OCI-LY7 (cell line): ENCODE measurements at regions not wholly inside any gene's neighbourhood (a gene's known extent, or its start where the extent isn't known, plus 50 kb on each side); places are given as distances from the start of the nearest gene placed in this dataset.

Experiments used
- BruUV-seq: library from RNA; stranded (reverse); fragments of 400-500 nt; replicated peaks from 2 replicates; lab custom pipeline; 2021; lab: Mats Ljungman, UMichigan
- CTCF ChIA-PET: fragments of 300-600 bp; sonication (Branson Sonifier 250); formaldehyde crosslinking; loops from one replicate; lab custom pipeline; 2022; ENCODE audit warnings: antibody characterized with exemption; ENCODE audit not compliant: unreplicated experiment; lab: Charles Lee
- POLR2A ChIA-PET: fragments of 300-600 bp; sonication (Branson Sonifier 250); formaldehyde crosslinking; loops from one replicate; lab custom pipeline; 2022; ENCODE audit warnings: antibody characterized with exemption; lab: Charles Lee
- DNase-seq: peaks from one replicate; pipeline ENCODE4 v3.0.0-alpha.2; 2015; ENCODE audit warnings: low spot score
- H2AFZ ChIP-seq: fragments of 200-600 bp; sonication (generic), shearing (Covaris generic); 2 replicates; pipeline ENCODE4 v1.6.1; 2014; ENCODE audit warnings: mild to moderate bottlenecking, antibody characterized with exemption, low read length, moderate library complexity
- H3K27ac ChIP-seq: fragments of 200-600 bp; sonication (generic); 2 replicates; pipeline ENCODE4 v1.5.1; 2014; ENCODE audit warnings: mixed run types, low read depth, mild to moderate bottlenecking, moderate library complexity, low read length, inconsistent platforms; ENCODE audit not compliant: poor library complexity, severe bottlenecking
- H3K36me3 ChIP-seq: fragments of 200-600 bp; sonication (generic); 2 replicates; pipeline ENCODE4 v1.6.1; 2014; ENCODE audit warnings: mild to moderate bottlenecking, antibody characterized with exemption, low read length, moderate library complexity, mixed read lengths; ENCODE audit not compliant: insufficient read depth
- H3K4me1 ChIP-seq: fragments of 200-600 bp; sonication (generic); 2 replicates; pipeline ENCODE4 v1.5.1; 2014; ENCODE audit warnings: mild to moderate bottlenecking, low read length; ENCODE audit not compliant: insufficient read depth, poor library complexity, severe bottlenecking
- H3K4me2 ChIP-seq: fragments of 200-600 bp; sonication (generic); 2 replicates; pipeline ENCODE4 v1.6.1; 2014; ENCODE audit warnings: mild to moderate bottlenecking, low read length
- H3K4me3 ChIP-seq: fragments of 200-600 bp; sonication (generic); 2 replicates; pipeline ENCODE4 v1.5.1; 2014; ENCODE audit warnings: mild to moderate bottlenecking, low read depth, low read length; ENCODE audit not compliant: poor library complexity, severe bottlenecking
- H3K79me2 ChIP-seq: fragments of 200-600 bp; sonication (generic); 2 replicates; pipeline ENCODE4 v1.6.1; 2016; ENCODE audit warnings: low read depth, mild to moderate bottlenecking, low read length, moderate library complexity, mixed read lengths; ENCODE audit not compliant: insufficient read depth
- H3K9me2 ChIP-seq: fragments of 200-600 bp; sonication (generic); 2 replicates; pipeline ENCODE4 v1.6.1; 2016; ENCODE audit warnings: mild to moderate bottlenecking, low read length, mixed read lengths; ENCODE audit not compliant: insufficient read depth
- H3K9me3 ChIP-seq: fragments of 200-600 bp; sonication (generic); 2 replicates; pipeline ENCODE4 v1.6.1; 2014; ENCODE audit warnings: mild to moderate bottlenecking, mixed run types, low read length, mixed read lengths
- H4K20me1 ChIP-seq: fragments of 200-600 bp; sonication (generic); 2 replicates; pipeline ENCODE4 v1.6.1; 2014; ENCODE audit warnings: mild to moderate bottlenecking, antibody characterized with exemption, low read length, moderate library complexity, mixed read lengths; ENCODE audit not compliant: insufficient read depth
- EZH2phosphoT487 ChIP-seq: fragments of 200-600 bp; sonication (generic); IDR thresholded peaks from 2 replicates; pipeline ENCODE4 v1.6.1; 2018; ENCODE audit warnings: low read depth, borderline replicate concordance, mild to moderate bottlenecking, mixed run types, antibody characterized with exemption, low read length, moderate library complexity, mixed read lengths
- intact Hi-C: fragments of 100-400 bp; cut with micrococcal nuclease; formaldehyde crosslinking; loops from one replicate; pipeline ENCODE4 v1.10.0; 2022; ENCODE audit not compliant: unreplicated experiment
- TF ChIP-seq, protein P1 (sequence below): fragments of 200-600 bp; sonication (generic); conservative IDR thresholded peaks from 2 replicates; pipeline ENCODE4 v1.5.1; 2014; ENCODE audit warnings: mild to moderate bottlenecking, antibody characterized with exemption, low read length, moderate library complexity, mixed read lengths

DNA sequence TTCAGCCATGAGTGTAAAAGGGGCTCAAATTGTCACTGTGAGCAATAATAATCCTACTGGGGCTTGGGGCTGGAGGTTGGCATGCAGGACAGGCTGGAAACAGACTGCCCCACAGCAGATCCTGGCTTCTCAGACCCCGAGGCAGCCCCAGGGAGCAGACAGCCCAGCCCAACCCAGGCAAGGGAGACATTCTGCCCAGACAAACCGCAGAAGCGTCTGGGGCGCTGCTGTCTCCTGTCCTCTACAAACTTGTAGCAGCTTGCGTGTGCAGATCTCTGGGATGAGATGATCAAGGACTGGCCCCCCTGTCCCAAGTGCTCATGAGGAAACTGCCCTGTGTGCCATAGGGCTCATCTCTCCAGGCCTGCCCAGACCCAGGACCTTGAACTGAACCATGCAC is 84.6 kb downstream of the MAFB start:
- intact Hi-C loops: no loop called here
- TF ChIP-seq, protein P1, sequence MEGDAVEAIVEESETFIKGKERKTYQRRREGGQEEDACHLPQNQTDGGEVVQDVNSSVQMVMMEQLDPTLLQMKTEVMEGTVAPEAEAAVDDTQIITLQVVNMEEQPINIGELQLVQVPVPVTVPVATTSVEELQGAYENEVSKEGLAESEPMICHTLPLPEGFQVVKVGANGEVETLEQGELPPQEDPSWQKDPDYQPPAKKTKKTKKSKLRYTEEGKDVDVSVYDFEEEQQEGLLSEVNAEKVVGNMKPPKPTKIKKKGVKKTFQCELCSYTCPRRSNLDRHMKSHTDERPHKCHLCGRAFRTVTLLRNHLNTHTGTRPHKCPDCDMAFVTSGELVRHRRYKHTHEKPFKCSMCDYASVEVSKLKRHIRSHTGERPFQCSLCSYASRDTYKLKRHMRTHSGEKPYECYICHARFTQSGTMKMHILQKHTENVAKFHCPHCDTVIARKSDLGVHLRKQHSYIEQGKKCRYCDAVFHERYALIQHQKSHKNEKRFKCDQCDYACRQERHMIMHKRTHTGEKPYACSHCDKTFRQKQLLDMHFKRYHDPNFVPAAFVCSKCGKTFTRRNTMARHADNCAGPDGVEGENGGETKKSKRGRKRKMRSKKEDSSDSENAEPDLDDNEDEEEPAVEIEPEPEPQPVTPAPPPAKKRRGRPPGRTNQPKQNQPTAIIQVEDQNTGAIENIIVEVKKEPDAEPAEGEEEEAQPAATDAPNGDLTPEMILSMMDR: no peak
- TF ChIP-seq EZH2phosphoT487: no peak
- POLR2A ChIA-PET: no interaction called here
- Histone ChIP-seq H3K4me2 (no peak overlapping the region), H3K36me3 (no peaks in the 10 kb centered on the region), H3K9me3 (no peaks in the 10 kb centered on the region), H3K27ac (no peak overlapping the region), H4K20me1 (no peaks in the 10 kb centered on the region), H3K79me2 (no peaks in the 10 kb centered on the region), H3K4me3 (no peak overlapping the region), H3K9me2 (no peaks in the 10 kb centered on the region), H3K4me1 (no peaks in the 10 kb centered on the region), H2AFZ (no peak overlapping the region)
- BruUV-seq: no TSS peak
- CTCF ChIA-PET: no interaction called here
- DNase-seq: no peak

- Histone ChIP-seq H3K36me3 (no peaks in the 10 kb centered on the region), H2AFZ (no peak overlapping the region), H3K27ac (no peak overlapping the region), H3K9me2 (no peaks in the 10 kb centered on the region), H3K4me2 (no peak overlapping the region), H3K4me3 (no peak overlapping the region), H3K4me1 (no peaks in the 10 kb centered on the region), H3K79me2 (no peaks in the 10 kb centered on the region), H3K9me3 (0 out of 2 replicates have a peak, but pooled peaks cover 4% of the 10 kb centered on the region), H4K20me1 (no peaks in the 10 kb centered on the region)
- no peak for TF ChIP-seq EZH2phosphoT487
- TF ChIP-seq, protein P1: no peak
- no TSS peak for BruUV-seq
- intact Hi-C loops: no loop called here
- ChIA-PET CTCF (no interaction called here), POLR2A (no interaction called here)
- DNase-seq: no peak
Measured at GRCh38 chr20:40603057-40603651, 85.9 kb downstream of the MAFB start.

DNA sequence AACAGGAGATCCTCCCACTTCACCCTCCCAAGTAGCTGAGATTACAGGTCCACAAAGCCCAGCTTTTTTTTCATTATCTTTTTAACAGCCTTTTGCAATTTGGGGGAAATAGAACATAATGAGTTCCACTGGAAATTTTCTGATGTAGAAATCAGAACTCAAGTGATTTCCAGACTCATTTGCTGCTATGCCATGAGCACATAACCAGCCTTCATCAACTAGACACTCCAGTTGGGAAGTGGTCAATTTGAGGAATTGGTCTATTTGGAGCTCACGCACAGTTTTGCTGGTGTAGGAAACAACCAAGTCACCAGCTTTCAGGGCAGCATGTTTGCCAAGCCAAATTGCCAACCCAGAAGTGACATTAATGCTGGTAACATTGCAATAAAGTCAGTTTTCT is 86.7 kb downstream of the MAFB start:
- no peak overlapping the region for H3K27ac ChIP-seq
- CTCF ChIA-PET: no interaction called here
- no TSS peak for BruUV-seq
- no peaks in the 10 kb centered on the region for H4K20me1 ChIP-seq
- H3K9me2 ChIP-seq: no peaks in the 10 kb centered on the region
- no peak for TF ChIP-seq EZH2phosphoT487
- TF ChIP-seq, protein P1: no peak
- intact Hi-C loops: no loop called here
- DNase-seq: no peak
- POLR2A ChIA-PET: no interaction called here
- H3K4me1 ChIP-seq: no peaks in the 10 kb centered on the region
- H3K4me2 ChIP-seq: no peak overlapping the region
- H2AFZ ChIP-seq: no peak overlapping the region
- no peak overlapping the region for H3K4me3 ChIP-seq
- 0 out of 2 replicates have a peak, but pooled peaks cover 4% of the 10 kb centered on the region for H3K9me3 ChIP-seq
- no peaks in the 10 kb centered on the region for H3K79me2 ChIP-seq
- H3K36me3 ChIP-seq: no peaks in the 10 kb centered on the region
